ENCODE measurements at regions not wholly inside any gene's neighbourhood (a gene's known extent, or its start where the extent isn't known, plus 50 kb on each side); places are given as distances from the start of the nearest gene placed in this dataset.
"Not testable (repeated sequence)": the region's sequence is repeated elsewhere in the genome, so short reads cannot be mapped to it uniquely, and the experiment has no call there.

DNA sequence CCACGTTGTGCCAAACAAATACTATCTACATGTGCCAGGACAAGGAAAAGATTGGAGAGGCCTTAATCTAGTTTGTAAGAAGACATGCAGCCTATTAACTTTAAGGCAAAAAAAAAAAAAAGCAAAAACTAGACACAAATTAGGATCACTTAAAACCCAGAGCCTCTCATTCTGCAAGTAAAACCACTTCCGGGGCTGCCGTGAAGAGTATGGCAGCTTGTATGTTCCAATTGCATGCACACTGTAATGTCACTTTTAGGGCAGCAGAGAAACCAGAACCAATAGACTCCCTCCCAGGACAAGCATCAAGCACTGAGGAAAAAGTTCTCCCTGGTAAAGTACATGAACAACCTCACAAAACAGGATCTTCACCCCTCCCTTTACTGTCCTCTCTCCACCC, 70.6 kb downstream of the RSL24D1 start:
- no peak for DNase-seq

DNA sequence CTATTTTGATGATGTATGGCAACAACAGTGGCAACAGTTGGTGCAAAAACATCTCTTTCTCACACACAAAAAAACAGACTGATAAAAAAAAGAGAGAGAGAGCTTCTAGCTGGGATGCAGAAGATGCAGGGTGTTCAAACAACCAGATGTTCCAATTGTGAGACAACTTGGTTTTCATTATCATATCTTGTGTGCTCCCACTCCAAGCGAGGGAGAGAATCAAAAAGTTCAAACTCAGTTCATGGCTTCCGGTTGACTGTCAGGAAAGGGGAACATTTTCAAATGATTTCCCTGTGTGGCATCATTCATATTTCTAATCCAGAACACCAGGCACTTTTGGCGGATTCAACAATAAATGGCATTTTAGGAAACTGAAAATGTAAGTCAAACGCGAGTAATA, 72.1 kb downstream of the RSL24D1 start:
- no peak for DNase-seq

DNA sequence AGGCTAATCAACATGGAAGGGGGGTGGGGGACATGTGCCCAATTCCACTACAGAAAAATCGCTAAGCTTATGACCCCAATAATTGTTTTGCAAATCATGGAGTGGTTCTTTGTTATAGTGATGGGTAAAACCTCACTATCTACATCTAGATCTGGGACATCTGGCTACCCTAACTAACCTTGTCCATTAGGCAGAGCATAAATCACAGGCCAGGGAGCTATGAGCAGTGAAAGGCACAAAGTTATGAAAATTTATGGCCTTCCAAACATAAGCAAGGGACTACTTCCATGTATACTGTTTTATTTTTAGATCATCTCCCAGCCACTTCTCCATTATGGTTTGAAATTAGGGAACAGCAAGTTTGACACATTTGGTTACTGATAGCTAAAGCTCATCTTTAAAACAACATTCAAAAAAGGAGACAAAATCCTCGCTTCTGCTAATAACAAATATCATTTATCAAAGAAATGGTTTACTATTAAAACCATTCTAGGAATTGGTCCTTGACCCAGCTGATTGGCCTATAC, 78.3 kb downstream of the RSL24D1 start:
- no peak for DNase-seq

DNA sequence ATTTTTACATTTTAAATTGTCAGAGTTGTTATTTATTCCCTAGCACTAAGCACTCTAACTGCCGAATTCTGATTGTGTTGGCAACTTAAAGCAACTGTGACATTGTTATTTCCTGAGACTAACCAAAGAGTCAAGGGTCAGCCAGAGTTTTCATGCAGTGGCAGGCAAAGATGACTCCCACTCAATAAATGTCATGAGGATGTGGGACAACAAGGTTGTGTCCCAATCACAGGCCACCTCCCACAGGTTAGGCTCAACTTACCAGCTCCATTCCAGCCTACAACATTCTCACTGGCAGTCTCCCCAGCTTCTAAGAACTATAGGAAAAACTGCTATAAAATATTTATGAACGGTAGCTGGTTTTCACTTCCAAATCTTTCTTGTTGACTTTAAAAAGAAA, 80.1 kb downstream of the RSL24D1 start:
- DNase-seq: no peak

DNA sequence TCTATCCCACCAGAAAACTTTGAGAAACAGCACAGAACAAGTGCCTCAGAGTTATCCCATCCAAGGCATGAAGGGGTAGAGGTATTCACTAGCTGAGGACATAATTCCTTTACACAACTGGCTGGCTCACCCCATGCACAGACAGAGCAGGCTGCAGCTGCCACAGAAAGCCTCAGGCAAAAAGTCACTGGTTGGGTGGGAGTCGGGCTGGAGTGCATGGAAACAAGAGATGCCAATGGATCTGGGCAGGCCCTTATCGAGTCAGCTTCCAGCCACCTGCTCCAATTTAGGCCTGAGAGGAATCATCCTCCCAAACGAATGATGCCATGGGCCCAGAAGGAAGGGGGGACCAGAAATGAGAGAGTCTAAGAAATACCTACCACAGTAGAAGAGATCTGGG, 83.0 kb downstream of the RSL24D1 start:
- no peak for DNase-seq

DNA sequence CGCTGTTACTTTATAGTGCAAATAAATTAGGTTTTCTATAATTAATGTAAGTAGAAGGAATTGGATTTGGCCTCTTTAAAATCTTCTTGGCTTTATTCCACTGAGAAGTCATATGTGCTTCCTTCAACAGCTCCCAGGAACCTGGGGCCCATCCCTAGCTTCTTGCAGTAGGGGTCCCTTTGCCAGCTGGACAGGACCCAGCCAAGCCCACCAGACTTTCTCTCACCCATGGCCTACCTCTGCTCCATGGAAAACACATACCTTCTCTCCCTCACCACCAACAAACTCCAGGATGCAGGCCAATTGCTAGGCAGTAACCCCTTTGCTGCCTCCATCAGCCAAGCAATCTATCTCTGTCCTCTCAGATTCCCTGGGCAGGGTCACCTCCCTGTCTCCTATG, 84.0 kb downstream of the RSL24D1 start:
- DNase-seq: no peak

DNA sequence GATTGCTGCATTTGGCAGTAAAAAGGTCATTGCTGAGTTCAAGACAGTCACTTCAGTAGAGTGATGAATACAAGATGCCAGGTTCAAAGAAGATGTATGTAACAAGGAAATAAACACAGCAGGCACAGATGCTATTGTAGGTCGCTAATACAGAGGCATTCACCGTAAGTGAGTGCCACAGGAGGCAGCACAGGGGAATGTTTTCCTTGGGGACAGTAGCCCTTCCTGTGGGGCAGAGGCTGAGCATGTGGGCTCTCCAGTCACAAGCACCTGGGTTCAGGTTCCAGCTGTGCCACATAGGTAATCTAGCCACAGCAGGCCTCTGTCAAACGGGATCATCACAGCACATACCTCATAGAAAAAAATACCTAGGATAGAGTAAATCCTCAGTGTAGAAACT, 86.3 kb downstream of the RSL24D1 start:
- no peak for DNase-seq

- DNase-seq: no peak
Observed at GRCh38 chr15:55108858-55109518, 87.8 kb downstream of the RSL24D1 start.

DNA sequence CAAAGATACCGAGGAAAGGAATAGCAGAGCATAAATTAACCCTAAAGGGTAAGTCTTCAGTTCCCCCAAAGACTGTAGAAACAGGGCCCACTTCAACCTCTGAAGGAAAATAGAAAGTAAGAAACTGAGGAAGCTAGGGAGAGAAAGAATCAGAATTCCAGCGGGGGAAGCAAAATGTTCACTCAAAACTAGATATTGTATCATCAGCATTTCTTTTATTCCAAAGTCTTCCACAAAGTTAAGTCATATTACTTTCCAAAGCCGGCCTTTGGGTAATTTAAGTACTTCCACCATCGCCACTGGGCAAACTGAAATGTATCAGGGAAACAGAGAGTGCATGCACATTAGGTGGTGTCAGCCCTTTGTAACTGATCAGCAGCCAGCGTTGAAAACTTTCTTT, 88.3 kb downstream of the RSL24D1 start:
- DNase-seq: no peak

DNA sequence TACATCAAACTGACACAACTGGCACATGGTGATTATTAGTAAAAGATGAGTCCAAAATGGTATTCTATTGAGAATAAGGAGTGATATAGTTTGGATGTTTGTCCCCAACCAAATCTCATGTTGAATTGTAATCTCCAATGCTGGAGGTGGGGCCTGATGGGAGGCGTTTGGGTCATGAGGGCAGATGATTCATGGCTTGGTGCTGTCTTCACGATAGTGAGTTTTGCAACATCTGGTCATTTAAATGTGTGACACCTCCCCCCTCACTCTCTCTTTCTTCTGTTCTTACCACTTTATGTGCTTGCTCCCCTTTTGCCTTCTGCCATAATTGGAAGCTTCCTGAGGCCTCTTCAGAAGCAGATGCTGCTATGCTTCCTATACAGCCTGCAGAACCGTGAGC, 90.6 kb downstream of the RSL24D1 start:
- DNase-seq: no peak

GRCh38 chr15:55094136-55094535, 102.6 kb downstream of the RSL24D1 start:
- DNase-seq: no peak

- DNase-seq: no peak
Observed at GRCh38 chr15:55088207-55088606, 108.5 kb downstream of the RSL24D1 start.

DNA sequence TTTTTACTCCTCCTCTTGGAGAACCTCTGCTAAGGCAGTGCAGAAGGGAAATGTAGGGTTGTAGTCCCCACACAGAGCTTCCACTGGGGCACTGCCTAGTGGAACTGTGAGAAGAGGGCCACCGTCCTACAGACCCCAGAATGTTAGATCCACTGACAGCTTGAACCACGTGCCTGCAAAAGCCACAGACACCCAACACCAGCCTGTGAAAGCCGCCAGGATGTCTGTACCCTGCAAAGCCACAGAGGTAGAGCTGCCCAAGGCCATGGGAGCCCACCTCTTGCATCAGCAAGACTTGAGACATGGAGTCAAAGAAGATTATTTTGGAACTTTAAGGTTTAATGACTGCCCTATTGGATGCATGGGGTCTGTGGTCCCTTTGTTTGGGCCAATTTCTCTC, 112.1 kb downstream of the RSL24D1 start:
- DNase-seq: no peak

- no peak for DNase-seq
Observed at GRCh38 chr15:55084216-55084615, 112.5 kb downstream of the RSL24D1 start.

DNA sequence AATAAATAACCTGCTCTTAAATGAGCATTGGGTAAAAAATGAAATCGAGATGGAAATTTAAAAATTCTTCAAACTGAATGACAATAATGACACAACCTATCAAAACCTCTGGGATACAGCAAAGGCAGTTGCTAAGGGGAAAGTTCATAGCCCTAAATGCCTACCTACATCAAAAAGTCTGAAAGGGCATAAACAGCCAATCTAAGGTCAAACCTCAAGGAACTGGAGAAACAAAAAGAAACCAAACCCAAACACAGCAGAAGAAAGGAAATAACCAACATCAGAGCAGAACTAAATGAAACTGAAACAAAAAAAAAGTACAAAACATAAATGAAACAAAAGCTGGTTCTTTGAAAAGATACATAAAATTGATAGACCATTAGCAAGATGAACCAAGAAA, 119.7 kb downstream of the RSL24D1 start:
- not testable (repeated sequence) for DNase-seq

GRCh38 chr15:55074431-55074830, 122.3 kb downstream of the RSL24D1 start:
- no peak for DNase-seq

- not testable (repeated sequence) for DNase-seq
Observed at GRCh38 chr15:55063970-55064369, 132.8 kb downstream of the RSL24D1 start.

- peak; percentile 88 for DNase-seq
Observed at GRCh38 chr15:55060836-55061235, 135.9 kb downstream of the RSL24D1 start.

- DNase-seq: no peak
Observed at GRCh38 chr15:55056500-55056899, 140.2 kb downstream of the RSL24D1 start.

DNA sequence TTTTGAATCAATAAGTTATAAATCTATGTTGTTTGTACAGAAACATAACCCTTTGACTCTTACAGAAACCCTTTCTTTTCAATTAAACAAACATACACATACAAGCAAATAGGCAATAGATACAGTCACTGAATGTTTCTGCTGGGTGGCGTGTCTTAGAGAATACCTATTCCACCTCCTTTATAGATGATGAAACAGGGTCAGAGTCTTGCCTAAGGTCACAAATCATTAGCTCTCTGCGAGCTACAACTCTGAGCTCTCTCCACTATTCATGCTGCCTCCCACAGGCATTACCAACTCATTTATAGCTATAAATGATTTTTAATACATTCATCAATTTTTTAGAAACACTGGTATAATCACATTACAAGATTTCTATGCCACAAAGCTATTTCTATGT, 152.6 kb downstream of the RSL24D1 start:
- DNase-seq: no peak

- DNase-seq: no peak
Observed at GRCh38 chr15:55037071-55037470, 159.7 kb downstream of the RSL24D1 start.

DNA sequence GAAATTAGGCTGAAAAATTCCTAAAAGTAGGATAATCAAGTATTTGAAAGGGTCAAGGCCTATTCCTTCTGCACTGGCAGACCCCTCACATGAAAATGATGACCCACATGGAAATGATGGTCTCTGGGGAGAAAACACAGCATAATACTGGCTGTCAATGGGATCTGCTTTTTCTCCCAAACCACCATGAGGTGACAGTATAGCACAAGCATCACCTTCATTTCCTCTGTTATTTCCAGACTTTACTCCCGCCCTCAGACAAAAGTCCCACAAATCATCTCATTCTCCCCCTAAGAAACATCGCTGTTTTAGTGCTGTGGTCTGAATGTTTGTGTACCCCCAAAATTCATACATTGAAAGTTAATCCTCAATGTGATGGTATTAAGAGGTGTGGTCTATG, 161.0 kb downstream of the RSL24D1 start:
- DNase-seq: no peak

DNA sequence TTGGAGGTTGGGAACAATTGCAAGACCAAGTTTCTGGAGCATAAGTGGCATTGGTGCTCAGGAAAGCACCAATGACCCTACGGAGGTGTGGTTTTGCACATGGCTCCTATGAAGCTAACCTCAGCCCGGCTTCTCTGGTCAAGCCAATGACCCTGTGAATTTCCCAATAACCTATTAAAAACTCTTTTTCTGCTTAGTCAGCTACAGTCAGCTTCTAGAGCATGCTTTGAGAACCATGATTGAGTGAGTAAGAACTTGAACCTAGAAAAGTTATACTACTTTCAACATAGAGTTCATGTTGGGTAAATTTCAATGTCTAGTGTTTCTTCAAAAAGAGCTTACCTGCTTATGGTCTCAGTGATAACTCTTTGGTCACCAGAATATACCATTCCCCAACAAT, 163.2 kb downstream of the RSL24D1 start:
- DNase-seq: no peak

DNA sequence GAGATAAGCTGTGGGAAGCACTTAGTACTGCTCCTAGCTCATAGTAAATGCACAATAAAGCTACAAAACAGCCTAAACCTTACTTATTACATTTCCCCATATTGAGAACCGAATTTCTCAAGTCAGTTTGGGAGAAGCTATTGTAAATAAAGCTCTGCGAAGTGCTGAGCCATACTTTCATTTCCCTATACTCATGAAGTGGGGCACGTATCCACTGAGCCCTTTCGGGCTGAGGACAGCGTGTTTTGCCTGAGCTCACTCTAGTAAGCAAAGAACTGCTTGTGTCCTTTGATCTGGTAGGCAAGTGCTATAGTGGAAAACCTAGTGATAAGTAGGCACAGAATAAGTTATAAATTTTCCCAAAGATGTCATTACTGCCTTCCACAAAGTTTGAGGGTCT, 165.0 kb downstream of the RSL24D1 start:
- no peak for DNase-seq

- no peak for DNase-seq
Observed at GRCh38 chr15:55026381-55026780, 170.4 kb downstream of the RSL24D1 start.

Measured in DMS 273 treated with DMSO at 0.1 percent for 48 hours (cell line).